H54 (cell line): ENCODE measurements at regions not wholly inside any gene's neighbourhood (a gene's known extent, or its start where the extent isn't known, plus 50 kb on each side); places are given as distances from the start of the nearest gene placed in this dataset.

Experiments used
- DNase-seq: peaks from one replicate; pipeline ENCODE4 v3.0.0; 2011; ENCODE audit warnings: low spot score, mixed read lengths; ENCODE audit not compliant: insufficient read length
- FAIRE-seq: peaks from 3 replicates; lab custom pipeline; 2011; peaks lifted over from hg19 to GRCh38; lab: Jason Lieb, UNC
- POLR2A ChIP-seq: IDR thresholded peaks from 2 replicates; pipeline ENCODE4 v1.6.1; 2011; ENCODE audit warnings: low read depth, mild to moderate bottlenecking, low read length

DNA sequence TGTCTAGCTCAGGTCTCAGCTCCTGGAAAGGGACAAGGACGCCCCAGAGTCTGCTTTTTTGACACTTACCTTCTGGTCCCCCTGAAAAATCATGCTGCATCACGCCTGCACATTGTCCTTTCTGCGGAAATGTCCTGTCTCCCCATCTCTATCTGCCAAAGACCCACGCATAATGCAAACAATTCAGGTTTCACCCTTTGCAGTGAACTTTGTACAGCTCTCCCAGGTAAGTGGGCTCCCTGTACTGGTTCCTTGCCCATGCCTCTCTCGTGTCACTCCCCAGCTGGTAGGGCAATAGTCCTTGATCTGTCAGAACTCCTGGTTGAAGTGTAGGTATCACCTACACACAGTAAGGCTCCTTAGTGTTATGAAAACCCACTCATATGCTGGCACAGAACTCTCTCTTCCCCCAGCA lies 102.9 kb upstream of the IRF2BP2 start:
- no peak for FAIRE-seq
- DNase-seq: no peak
- TF ChIP-seq POLR2A: no peak

DNA sequence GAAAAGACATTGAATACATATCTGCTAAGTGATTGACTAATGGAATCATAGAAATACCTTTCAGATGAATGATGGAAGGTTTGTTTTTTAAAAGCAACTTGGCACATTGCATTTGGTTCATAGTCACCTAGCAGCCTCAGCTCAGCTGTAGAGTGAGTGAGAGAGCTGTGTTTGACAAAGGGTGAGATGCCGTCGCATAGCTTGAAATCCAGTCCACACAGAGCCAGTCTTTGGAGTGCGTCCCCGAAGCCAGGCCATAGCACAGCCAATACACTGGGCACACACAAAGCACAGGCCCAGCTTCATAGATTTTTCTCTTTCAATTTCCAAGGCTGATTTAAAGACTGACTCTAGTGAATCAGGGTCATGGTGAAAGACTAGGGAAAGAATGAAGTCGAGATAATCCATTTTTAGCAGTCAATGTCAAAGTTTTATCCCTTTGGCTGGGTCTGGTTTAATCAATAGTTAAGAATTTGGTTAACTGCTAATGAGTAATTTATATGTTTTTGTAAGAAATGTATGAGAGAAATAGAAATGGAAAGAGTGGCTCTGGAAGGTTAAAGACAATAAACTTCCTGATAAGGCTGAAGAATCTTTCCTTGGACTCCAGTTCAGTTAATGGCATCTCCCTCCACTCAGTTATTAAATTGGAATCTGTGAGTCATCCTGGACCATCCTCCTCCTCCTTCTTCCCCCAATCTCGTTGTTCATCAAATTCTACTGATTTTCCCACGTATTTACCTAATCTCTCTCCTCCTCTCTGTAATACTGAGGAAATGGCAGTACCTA lies 101.2 kb upstream of the IRF2BP2 start:
- no peak for TF ChIP-seq POLR2A
- no peak for FAIRE-seq
- no peak for DNase-seq

DNA sequence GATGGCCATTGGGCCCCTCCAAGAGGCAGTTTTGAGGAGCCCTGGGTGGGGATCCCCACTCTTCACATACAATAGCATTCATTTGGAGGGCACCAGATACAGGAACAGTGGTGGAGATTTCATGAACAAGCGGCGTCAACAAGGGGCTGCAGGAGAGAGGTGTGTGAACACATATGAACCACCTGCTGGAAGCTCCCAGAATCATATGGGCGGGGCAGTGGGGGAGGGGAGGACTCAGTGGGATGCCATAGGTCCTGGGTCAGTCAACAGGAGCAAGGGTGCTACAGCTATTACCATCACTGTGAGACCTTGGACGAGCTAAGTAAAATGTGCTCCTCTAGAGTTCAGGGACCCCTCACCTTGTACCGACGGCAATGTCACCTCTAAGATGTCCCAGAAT lies 100.4 kb upstream of the IRF2BP2 start:
- FAIRE-seq: no peak
- no peak for DNase-seq
- no peak for TF ChIP-seq POLR2A

DNA sequence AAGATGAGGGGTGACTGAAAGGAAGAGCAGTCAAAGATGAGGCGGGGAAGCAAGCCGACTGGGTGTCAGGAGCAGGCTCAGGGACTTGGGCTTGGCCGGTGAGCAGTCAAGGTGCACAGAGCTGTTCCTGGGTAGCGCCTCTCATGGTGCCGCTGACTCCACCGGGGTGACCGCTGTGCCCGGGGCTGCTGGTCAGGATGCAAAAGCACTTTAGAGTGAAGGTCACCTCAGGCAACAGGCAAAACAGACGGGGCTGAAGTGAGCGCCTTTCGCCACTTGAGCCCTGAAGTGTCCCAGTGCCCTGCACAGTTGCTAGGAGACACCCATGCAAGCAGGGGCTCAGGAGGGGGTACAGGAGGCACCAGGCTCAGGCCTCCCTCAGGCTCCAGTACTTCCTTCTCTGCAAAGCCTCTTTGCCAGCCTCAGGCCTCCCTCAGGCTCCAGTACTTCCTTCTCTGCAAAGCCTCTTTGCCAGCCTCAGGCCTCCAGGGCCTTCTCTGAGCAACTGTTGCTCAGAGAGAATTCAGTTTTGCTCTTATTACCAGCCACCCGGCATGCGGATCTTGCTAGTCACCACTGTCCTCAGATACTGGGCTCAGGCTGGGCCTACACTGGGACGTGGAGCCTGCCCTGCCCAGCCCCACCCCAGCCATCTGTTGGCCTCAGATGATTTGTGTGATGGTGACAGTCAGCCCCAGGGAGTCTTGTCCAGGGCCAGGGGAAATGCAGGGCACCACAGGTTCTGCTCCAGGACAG lies 99.7 kb upstream of the IRF2BP2 start:
- TF ChIP-seq POLR2A: no peak
- FAIRE-seq (no peak), DNase-seq (no peak)

DNA sequence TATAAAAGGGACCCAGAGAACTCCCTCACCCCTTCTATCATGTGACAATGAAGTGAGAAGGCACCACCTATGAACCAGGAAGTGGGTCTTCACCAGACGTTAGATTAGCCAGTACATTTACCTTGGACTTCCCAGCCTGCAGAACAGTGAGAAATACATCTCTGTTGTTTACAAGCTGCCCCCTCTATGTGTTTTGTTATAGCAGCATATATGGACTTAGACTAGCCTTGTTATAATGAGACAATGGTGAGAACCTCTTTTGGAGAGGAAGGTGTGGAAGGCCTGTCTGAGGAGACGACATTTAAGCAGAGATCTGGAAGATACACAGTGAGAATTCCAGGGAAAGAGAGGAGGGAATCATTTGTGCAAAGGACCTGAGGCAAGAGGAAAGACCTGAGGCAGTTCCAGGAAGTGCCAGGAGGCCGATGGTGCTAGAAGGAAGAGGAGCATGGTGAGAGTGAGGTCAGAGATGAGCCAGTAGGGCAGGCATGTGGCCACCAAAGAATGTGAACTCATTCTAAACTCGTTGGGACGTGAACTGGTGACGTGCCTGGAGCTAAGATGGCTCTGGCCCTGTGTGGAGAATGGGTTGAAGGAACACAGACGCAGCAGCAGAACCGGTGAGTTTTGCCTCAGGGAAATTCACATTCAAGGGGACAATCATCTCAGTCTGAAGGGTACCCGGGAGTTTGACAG lies 98.9 kb upstream of the IRF2BP2 start:
- no peak for TF ChIP-seq POLR2A
- DNase-seq: no peak
- FAIRE-seq: no peak

DNA sequence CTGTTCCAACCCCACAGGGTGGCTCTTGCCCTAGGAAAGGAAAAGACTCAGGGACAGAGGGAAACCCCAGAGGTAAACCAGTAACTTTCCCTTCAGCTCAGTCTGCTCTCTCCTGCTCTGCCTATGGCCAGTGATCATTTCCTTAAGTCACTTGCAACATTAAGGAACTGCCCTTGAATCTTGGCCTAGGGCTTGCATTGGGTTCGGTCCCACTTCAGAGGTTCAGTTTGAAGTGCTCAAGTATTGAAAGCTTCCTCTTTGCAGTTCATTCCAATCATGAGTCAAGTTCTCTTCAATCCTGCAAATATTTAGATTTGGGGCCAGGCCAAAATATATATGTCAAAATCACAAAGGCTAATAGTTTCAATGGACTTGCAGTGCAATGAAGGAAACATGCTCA lies 97.7 kb upstream of the IRF2BP2 start:
- no peak for DNase-seq
- no peak for FAIRE-seq
- no peak for TF ChIP-seq POLR2A

DNA sequence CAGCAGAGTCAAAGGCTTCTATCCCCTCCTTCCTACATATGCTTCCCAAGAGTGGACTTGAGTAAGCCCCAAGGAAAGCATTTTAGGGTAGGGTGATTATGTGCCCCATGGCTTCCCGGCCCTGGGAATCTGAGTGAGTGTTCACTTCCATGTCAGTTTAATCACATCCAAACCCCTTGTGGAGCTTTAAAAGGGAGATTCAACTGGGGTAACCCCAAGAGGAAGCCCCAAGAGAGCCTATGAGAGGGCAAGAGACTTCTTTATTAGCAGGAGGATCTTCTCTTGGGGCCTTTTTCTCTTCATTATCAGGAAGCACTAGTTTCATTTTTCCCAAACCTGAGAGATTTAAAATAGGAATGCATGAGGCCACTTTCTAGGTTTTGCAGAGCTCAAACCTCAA lies 97.0 kb upstream of the IRF2BP2 start:
- TF ChIP-seq POLR2A: no peak
- FAIRE-seq: no peak

DNA sequence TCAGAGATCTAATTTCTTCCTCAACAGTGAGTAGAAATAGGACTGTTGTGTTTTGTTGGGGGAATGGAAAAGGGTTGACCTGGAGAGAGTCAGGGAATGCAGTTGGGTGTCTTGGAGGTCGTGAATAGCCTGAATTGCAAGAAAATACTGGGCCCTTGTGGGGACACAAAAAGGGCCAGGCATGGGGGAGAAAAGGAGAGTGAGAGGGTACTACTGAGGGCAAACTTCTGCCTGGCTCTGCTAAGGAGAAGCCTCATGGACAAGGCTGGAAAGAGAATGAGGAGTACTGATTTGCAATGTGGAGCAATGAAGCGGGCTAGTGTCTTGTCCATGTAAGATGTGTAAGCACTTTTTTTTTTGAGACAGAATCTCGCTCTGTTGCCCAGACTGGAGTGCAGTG lies 96.2 kb upstream of the IRF2BP2 start:
- no peak for TF ChIP-seq POLR2A
- no peak for DNase-seq
- FAIRE-seq: no peak

More for the DNA sequence above, 97.0 kb upstream of the IRF2BP2 start:
- DNase-seq: no peak

DNA sequence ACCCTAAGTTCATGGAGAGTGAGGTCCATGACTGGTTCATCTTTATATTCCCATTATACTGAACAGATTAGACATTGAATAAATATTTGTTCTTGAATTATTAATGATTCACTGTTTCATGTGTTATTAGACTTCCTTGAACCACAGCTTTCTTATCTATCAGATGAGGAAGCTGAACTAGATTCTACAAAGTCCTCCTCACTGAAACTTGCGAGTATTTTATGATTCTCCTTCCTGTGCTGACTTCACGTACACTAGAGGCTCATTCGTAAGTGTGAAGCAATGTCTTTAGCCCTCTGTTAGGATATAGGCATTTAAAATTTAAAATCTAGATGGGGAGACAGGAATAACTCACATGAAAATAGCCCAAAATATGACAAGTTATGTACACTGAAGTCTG lies 95.6 kb upstream of the IRF2BP2 start:
- DNase-seq (no peak), FAIRE-seq (no peak)
- no peak for TF ChIP-seq POLR2A

DNA sequence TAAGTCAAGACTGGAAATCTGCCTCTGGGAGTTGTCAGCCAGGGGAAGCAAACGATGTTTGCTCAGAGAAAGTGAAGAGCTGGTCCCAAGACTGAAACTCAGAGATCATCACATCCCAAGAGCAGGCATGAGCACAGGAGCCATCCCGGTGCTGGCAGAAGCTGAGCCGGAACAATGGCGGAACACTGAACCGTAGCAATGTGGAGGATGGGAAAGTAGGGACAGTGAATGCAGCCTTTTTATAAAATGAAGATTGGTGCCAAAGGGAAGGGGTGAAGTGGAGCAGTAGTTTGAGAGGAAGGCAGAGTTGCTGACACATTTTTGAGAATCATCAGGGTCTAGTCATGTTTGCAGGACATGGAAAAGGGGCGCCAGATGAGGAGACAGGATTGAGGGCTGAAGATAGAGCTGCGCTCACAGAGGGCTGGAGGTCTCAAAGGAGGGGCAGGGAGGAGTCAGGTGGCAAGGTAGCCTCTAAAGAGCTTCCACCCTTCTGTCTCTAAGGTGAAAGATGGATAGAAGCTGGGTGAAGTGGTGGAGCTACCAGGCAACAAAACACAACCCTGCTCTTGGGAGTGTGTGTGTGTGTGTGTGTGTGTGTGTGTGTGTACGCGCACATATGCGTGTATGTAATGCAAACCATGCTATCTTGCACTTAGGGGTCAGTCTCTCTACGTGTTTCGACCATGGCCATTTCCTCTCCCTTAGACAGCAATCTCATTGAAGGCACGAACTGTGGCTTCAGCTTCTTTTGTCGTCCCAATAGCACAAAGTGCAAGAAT lies 94.3 kb upstream of the IRF2BP2 start:
- FAIRE-seq: no peak
- no peak for TF ChIP-seq POLR2A

DNA sequence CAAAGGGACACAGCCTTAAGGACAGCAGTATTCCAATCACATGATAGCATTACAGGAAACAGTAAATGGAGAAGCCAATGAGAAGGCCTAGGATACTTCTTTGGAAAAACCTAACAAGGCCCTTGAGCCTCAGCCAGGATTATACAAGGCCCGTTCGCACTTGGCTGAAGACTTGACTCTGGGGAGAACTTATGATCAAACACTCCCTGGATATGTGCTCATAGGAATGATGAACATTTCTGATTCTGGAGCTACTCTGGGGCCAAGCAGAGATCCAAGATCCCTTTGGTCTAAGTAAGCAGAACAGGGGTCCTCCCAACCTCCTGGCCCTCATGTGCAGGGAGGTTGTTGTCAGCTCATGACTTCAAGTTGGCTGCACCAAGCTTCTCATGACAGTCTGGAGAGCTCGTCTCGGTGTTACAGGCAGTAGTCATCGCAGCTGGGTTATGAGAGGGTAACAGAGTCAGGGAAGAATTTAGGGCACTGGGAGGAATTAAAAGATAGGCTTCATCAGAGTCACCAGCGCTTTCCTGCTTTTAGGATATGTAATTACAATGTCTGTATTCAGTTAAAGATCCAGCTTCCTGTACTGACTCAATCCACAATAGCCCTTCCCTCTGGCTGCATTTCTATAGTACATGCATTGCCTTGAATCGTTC lies 92.5 kb upstream of the IRF2BP2 start:
- DNase-seq (no peak), FAIRE-seq (no peak)
- TF ChIP-seq POLR2A: no peak

More for the DNA sequence above, 94.3 kb upstream of the IRF2BP2 start:
- no peak for DNase-seq

DNA sequence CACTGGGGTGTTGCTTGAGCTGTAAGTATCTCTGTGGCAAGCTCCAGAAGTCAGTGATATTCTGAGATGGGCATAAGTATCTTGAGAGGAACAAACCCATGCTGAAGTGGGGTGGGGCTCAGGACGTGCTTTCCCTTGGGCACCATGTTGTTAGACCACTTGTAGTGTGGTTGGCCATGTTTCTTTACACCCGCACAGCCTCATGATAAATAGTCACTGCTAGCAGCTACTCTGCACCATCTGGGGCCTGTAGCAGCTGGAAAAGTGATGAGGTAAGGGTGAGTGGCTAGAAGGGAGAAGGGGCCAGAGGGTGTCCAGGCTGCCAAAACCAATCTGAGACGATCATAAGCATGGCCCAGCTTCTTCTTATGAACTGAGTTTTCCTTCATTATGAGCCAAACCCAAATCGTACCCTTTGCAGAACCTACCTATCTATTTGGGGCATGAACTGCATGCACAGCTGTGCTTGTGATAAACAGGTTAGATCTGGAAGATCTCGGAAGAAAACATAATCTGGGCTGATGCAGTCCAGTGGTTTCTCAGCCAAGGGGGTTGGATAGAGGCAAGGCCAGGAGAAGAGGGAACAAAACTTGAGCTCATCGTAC lies 91.9 kb upstream of the IRF2BP2 start:
- no peak for DNase-seq
- no peak for TF ChIP-seq POLR2A

More for the DNA sequence above, 91.9 kb upstream of the IRF2BP2 start:
- no peak for FAIRE-seq
